IPS-NIHi7 (cell line): ENCODE measurements at regions not wholly inside any gene's neighbourhood (a gene's known extent, or its start where the extent isn't known, plus 50 kb on each side); places are given as distances from the start of the nearest gene placed in this dataset.

Source experiments
- DNase-seq: peaks from one replicate; pipeline ENCODE4 v3.0.0; 2012; ENCODE audit warnings: mixed read lengths; ENCODE audit errors: extremely low spot score

- DNase-seq: no peak
These were observed 404.8 kb downstream of the CD109 start for GRCh38 chr6:74100719-74101287.

GRCh38 chr6:74096329-74096728 lies 400.3 kb downstream of the CD109 start:
- DNase-seq: no peak

- no peak for DNase-seq
These were observed 397.4 kb downstream of the CD109 start for GRCh38 chr6:74093361-74093760.

- DNase-seq: no peak
These were observed 395.8 kb downstream of the CD109 start for GRCh38 chr6:74091794-74092157.

GRCh38 chr6:74091136-74091793 lies 395.3 kb downstream of the CD109 start:
- peak; percentile 56 for DNase-seq

- no peak for DNase-seq
These were observed 391.9 kb downstream of the CD109 start for GRCh38 chr6:74087899-74088298.

GRCh38 chr6:74075896-74076295 lies 379.9 kb downstream of the CD109 start:
- no peak for DNase-seq

GRCh38 chr6:74075323-74075722 lies 379.3 kb downstream of the CD109 start:
- DNase-seq: no peak

GRCh38 chr6:74074645-74075044 lies 378.6 kb downstream of the CD109 start:
- DNase-seq: no peak

GRCh38 chr6:74073999-74074398 lies 378.0 kb downstream of the CD109 start:
- no peak for DNase-seq

GRCh38 chr6:74073429-74073828 lies 377.4 kb downstream of the CD109 start:
- DNase-seq: no peak

- no peak for DNase-seq
These were observed 375.2 kb downstream of the CD109 start for GRCh38 chr6:74071214-74071613.

GRCh38 chr6:74070711-74071110 lies 374.7 kb downstream of the CD109 start:
- DNase-seq: no peak

- DNase-seq: no peak
These were observed 374.1 kb downstream of the CD109 start for GRCh38 chr6:74070091-74070490.

- DNase-seq: no peak
These were observed 373.1 kb downstream of the CD109 start for GRCh38 chr6:74069089-74069581.

GRCh38 chr6:74066168-74066871 lies 370.3 kb downstream of the CD109 start:
- no peak for DNase-seq

GRCh38 chr6:74065705-74066104 lies 369.7 kb downstream of the CD109 start:
- no peak for DNase-seq

GRCh38 chr6:74063391-74063790 lies 367.4 kb downstream of the CD109 start:
- no peak for DNase-seq

GRCh38 chr6:74061201-74061600 lies 365.2 kb downstream of the CD109 start:
- no peak for DNase-seq

GRCh38 chr6:74060354-74060753 lies 364.4 kb downstream of the CD109 start:
- no peak for DNase-seq

GRCh38 chr6:74058606-74059005 lies 362.6 kb downstream of the CD109 start:
- no peak for DNase-seq

- no peak for DNase-seq
These were observed 361.3 kb downstream of the CD109 start for GRCh38 chr6:74057326-74057725.

GRCh38 chr6:74054190-74054589 lies 358.2 kb downstream of the CD109 start:
- DNase-seq: no peak
